Vagina (tissue), 2 donors: ENCODE measurements at regions not wholly inside any gene's neighbourhood (a gene's known extent, or its start where the extent isn't known, plus 50 kb on each side); places are given as distances from the start of the nearest gene placed in this dataset.

Source experiments
- CTCF ChIP-seq, 3 experiments: fragments of 450-650 bp in 2 of 3; fragments of 200-600 bp in 1 of 3; sonication (generic) in 1 of 3; IDR thresholded peaks; one replicate each; pipeline ENCODE4 v1.5.1; 2017 to 2019; ENCODE audit warnings: antibody characterized with exemption in 3 of 3, mild to moderate bottlenecking in 2 of 3, moderate library complexity in 2 of 3
- POLR2A ChIP-seq, 2 donors: fragments of 450-650 bp; IDR thresholded peaks; one replicate each; pipeline ENCODE4 v1.6.1; 2017; ENCODE audit warnings: antibody characterized with exemption in 2 of 2, mild to moderate bottlenecking in 2 of 2, moderate library complexity in 2 of 2
- POLR2AphosphoS5 ChIP-seq, 2 donors: sonication (generic); formaldehyde crosslinking; IDR thresholded peaks; one replicate each; pipeline ENCODE4 v1.9.0; 2017; ENCODE audit warnings: antibody characterized with exemption in 2 of 2, mild to moderate bottlenecking in 2 of 2, low read depth in 1 of 2; ENCODE audit not compliant: insufficient read depth in 1 of 2

GRCh38 chr22:49147617-49148175, 680.0 kb downstream of the BRD1 start:
- TF ChIP-seq CTCF (IDR thresholded peaks at IDR 0.05) (no peak), POLR2A (IDR thresholded peaks at IDR 0.05) (no peak), POLR2AphosphoS5 (IDR thresholded peaks at IDR 0.05; ENCODE audit: insufficient read depth in 1 of 2, low read depth in 1 of 2) (no peak)
